ENCODE measurements at regions not wholly inside any gene's neighbourhood (a gene's known extent, or its start where the extent isn't known, plus 50 kb on each side); places are given as distances from the start of the nearest gene placed in this dataset.

GRCh38 chr4:153076861-153077260, 127.4 kb upstream of the TRIM2 start:
- TF ChIP-seq CTCF (IDR thresholded peaks at IDR 0.05): no peak
- Histone ChIP-seq H3K9me3 (no peaks in the 10 kb centered on the region), H3K36me3 (ENCODE audit: low read depth) (no peaks in the 10 kb centered on the region), H3K4me1 (ENCODE audit: low read depth) (no peaks in the 10 kb centered on the region), H3K4me3 (no peak overlapping the region)
- intact Hi-C loops (cut with DNase I, micrococcal nuclease): no loop called here
- ATAC-seq (no peak), DNase-seq (no peak)

GRCh38 chr4:153079857-153080391, 124.3 kb upstream of the TRIM2 start:
- intact Hi-C loops (cut with DNase I, micrococcal nuclease): loop anchor here (5.0 to 10.0 kb wide), 2 partner anchors 47 to 235 kb away; no protein-coding TSS in a partner anchor
- no peaks in the 10 kb centered on the region for H3K36me3 ChIP-seq (ENCODE audit: low read depth)
- no peaks in the 10 kb centered on the region for H3K9me3 ChIP-seq
- no peak for TF ChIP-seq CTCF (IDR thresholded peaks at IDR 0.05)
- DNase-seq (no peak), ATAC-seq (no peak)
- H3K4me3 ChIP-seq: no peak overlapping the region
- H3K4me1 ChIP-seq (ENCODE audit: low read depth): no peaks in the 10 kb centered on the region

- ATAC-seq (no peak), DNase-seq (no peak)
- no peak for TF ChIP-seq CTCF (IDR thresholded peaks at IDR 0.05)
- no peak overlapping the region for H3K4me3 ChIP-seq
- H3K36me3 ChIP-seq (ENCODE audit: low read depth): no peaks in the 10 kb centered on the region
- H3K9me3 ChIP-seq: no peaks in the 10 kb centered on the region
- H3K4me1 ChIP-seq (ENCODE audit: low read depth): peaks cover 5% of the 10 kb centered on the region
- intact Hi-C loops (cut with DNase I, micrococcal nuclease): loop anchor here (5.0 to 10.0 kb wide), 2 partner anchors 46 to 236 kb away; no protein-coding TSS in a partner anchor
Observed at GRCh38 chr4:153081006-153081580, 123.2 kb upstream of the TRIM2 start.

- H3K4me1 ChIP-seq (ENCODE audit: low read depth): peaks cover 5% of the 10 kb centered on the region
- no peak overlapping the region for H3K4me3 ChIP-seq
- intact Hi-C loops (cut with DNase I, micrococcal nuclease): loop anchor here (5.0 to 10.0 kb wide), 2 partner anchors 46 to 237 kb away; no protein-coding TSS in a partner anchor
- TF ChIP-seq CTCF (IDR thresholded peaks at IDR 0.05): no peak
- DNase-seq: no peak
- no peak for ATAC-seq
- H3K9me3 ChIP-seq: no peaks in the 10 kb centered on the region
- H3K36me3 ChIP-seq (ENCODE audit: low read depth): no peaks in the 10 kb centered on the region
Observed at GRCh38 chr4:153081693-153082092, 122.5 kb upstream of the TRIM2 start.

GRCh38 chr4:153082322-153083301, 121.6 kb upstream of the TRIM2 start:
- Histone ChIP-seq H3K4me3 (no peak overlapping the region), H3K9me3 (no peaks in the 10 kb centered on the region), H3K36me3 (ENCODE audit: low read depth) (no peaks in the 10 kb centered on the region), H3K4me1 (ENCODE audit: low read depth) (peaks cover 5% of the 10 kb centered on the region)
- intact Hi-C loops (cut with DNase I, micrococcal nuclease): loop anchor here (5.0 to 10.0 kb wide), 2 partner anchors 45 to 238 kb away; no protein-coding TSS in a partner anchor
- no peak for TF ChIP-seq CTCF (IDR thresholded peaks at IDR 0.05)
- no peak for ATAC-seq
- no peak for DNase-seq
